Skeletal muscle tissue (tissue), 3 donors: ENCODE measurements at regions not wholly inside any gene's neighbourhood (a gene's known extent, or its start where the extent isn't known, plus 50 kb on each side); places are given as distances from the start of the nearest gene placed in this dataset.

ENCODE experiments used
- H3K27ac ChIP-seq: one replicate; pipeline ENCODE4 v1.7.0; 2013; ENCODE audit warnings: mild to moderate bottlenecking, low read depth, low read length, inconsistent platforms
- H3K27me3 ChIP-seq, 3 donors: one replicate each; pipeline ENCODE4 v1.7.0; 2013; ENCODE audit warnings: low read length in 3 of 3; ENCODE audit not compliant: control insufficient read depth in 3 of 3, insufficient read depth in 3 of 3
- H3K36me3 ChIP-seq, 3 donors: one replicate each; pipeline ENCODE4 v1.7.0; 2013; ENCODE audit warnings: low read length in 3 of 3; ENCODE audit not compliant: control insufficient read depth in 3 of 3, insufficient read depth in 3 of 3
- H3K4me1 ChIP-seq, 3 donors: one replicate each; pipeline ENCODE4 v1.7.0; 2013; ENCODE audit warnings: low read length in 3 of 3, mild to moderate bottlenecking in 3 of 3; ENCODE audit not compliant: control insufficient read depth in 3 of 3, insufficient read depth in 3 of 3
- H3K4me3 ChIP-seq, 3 donors: one replicate each; pipeline ENCODE4 v1.7.0; 2013; ENCODE audit warnings: low read length in 3 of 3
- H3K9ac ChIP-seq, 3 donors: one replicate each; pipeline ENCODE4 v1.7.0; 2013; ENCODE audit warnings: low read length in 3 of 3, mild to moderate bottlenecking in 3 of 3, moderate library complexity in 2 of 3, low read depth in 1 of 3
- H3K9me3 ChIP-seq, 3 donors: one replicate each; pipeline ENCODE4 v1.7.0; 2013; ENCODE audit warnings: low read length in 3 of 3; ENCODE audit not compliant: control insufficient read depth in 3 of 3
- donor health status: Osteomylitis.

DNA sequence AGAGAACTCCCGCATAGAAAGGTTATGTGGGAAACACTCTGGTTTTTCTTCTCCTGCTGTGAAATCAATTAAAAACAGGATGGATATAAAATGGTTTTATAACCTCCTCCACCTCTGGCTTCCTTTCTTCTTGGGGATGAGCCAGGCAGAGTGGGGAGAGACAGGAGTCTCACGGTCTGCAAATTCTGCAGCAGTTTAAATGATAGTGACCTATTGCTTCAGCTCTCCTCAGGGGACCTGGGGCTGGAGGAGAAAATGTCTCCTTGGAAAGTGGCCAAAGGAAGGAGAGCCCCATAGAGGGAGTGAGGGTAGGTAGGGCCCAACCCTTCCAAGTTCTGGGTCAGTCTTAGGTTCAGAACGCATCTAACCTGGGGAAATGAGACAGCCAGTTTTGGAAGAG lies 118.8 kb downstream of the MTX3 start:
- Histone ChIP-seq H3K9ac (no peak overlapping the region), H3K27me3 (no peaks in the 10 kb centered on the region), H3K9me3 (peaks cover 0 to 3% (median 0%) of the 10 kb centered on the region in 3 donors), H3K27ac (peak overlapping the region; percentile 69), H3K4me3 (no peak overlapping the region), H3K36me3 (no peaks in the 10 kb centered on the region), H3K4me1 (peaks cover 5 to 12% (median 12%) of the 10 kb centered on the region in 3 donors)

DNA sequence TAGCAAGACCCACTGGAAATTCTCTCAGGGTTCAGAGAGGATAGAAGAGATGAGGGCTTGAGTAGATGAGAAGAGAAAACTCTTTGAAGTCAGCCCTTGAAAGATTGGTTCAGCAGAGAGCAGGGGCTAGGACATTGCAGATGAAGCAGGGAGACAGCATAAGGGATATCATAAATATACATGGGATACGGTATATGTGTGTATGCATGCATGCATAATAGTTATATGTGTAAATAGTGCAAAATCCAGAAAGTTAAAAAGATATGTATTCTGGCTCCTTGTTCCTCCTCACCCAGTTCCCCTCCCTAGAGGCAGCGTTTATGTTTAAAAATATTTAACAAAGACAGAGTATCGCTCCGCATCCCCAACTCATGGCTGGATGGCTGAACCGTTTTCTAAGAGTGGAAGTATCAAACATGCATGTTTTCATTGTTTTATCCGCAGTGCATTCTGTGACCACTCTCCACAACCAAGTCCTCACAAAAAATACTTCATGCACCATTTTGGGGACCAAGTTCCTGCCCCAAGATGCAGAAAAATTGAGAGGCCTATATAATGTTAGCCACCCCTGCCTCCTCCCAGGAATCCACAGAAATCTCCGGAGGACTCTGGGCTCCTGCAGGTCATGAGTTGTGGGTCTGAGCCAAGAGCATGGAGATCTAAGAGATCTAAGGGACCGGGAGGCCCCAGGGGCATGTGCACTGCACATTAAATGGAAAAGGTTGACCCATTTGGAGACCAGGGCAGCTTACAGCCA lies 119.5 kb downstream of the MTX3 start:
- Histone ChIP-seq H3K27me3 (peaks cover 0 to 2% (median 0%) of the 10 kb centered on the region in 3 donors), H3K4me3 (no peak overlapping the region), H3K9me3 (peaks cover 0 to 3% (median 0%) of the 10 kb centered on the region in 3 donors), H3K4me1 (peaks cover 5 to 12% (median 12%) of the 10 kb centered on the region in 3 donors), H3K27ac (peak overlapping the region; percentile 60), H3K36me3 (no peaks in the 10 kb centered on the region), H3K9ac (no peak overlapping the region)

DNA sequence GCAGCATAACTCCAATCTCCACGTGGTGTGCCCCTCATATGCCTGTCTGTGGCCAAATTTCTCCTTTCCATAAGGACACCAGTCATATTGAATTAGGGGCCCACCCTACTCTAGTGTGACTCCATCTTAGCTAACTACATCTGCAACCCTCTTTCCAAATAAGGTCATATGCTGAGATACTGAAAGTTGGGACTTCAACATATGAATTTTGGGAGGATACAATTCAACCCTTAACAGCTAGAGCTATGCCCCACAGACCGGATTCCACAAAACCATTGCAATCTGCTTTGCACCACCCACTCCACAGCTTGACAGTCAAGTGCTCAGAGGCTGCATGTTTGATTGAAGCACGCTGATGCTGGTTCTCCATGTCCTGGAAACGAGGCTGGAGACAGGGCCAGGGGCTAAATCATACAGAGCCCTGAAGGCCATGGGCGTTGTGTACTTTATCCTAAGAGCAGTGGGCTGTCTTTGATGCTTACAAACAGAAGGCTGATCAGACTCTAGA lies 122.8 kb downstream of the MTX3 start:
- Histone ChIP-seq H3K9ac (no peak overlapping the region), H3K27me3 (peaks cover 0 to 2% (median 0%) of the 10 kb centered on the region in 3 donors), H3K9me3 (peaks cover 0 to 3% (median 0%) of the 10 kb centered on the region in 3 donors), H3K4me1 (peaks cover 0 to 6% (median 0%) of the 10 kb centered on the region in 3 donors), H3K27ac (no peak overlapping the region), H3K4me3 (no peak overlapping the region), H3K36me3 (no peaks in the 10 kb centered on the region)

DNA sequence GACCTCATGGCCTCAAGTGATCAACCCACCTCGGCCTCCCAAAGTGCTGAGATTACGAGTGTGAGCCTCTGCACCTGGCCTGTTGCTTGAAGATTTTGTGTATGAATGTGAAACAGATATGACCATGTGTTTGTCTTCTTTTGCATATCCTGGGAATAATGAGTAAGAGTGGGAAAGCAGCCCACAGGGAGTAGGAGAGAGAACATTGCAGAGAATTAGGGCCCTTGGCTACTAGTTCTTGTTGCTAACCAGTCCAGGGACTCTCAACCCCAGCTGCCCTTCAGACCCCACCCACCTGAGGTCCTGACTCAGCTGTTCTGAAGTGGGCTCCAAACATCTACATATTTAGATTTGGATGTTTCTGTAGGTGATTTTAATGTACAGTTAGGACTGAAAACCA lies 125.5 kb downstream of the MTX3 start:
- Histone ChIP-seq H3K4me1 (no peaks in the 10 kb centered on the region), H3K9me3 (peaks cover 0 to 3% (median 0%) of the 10 kb centered on the region in 3 donors), H3K36me3 (no peaks in the 10 kb centered on the region), H3K4me3 (no peak overlapping the region), H3K27me3 (peaks cover 0 to 2% (median 0%) of the 10 kb centered on the region in 3 donors), H3K27ac (no peak overlapping the region), H3K9ac (no peak overlapping the region)

DNA sequence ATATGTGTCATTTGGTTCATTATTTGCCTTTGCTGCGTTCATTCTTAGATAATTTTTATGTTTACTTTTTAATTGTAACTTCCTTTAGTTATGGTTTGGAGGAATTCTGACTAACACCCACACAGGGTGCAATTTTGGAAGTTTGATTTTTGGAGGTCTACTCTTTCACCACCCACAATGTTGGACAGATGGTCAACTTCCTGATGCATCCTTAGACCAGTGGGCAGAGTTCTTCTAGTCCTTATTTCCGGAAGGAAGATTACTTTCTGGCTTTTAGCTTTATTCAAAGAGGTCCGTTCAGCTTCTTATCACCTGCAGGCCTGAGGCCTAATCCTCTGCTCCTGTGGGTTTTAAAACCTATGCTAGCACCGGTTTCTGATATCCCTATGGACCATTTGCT lies 126.7 kb downstream of the MTX3 start:
- Histone ChIP-seq H3K36me3 (no peaks in the 10 kb centered on the region), H3K27me3 (peaks cover 0 to 2% (median 0%) of the 10 kb centered on the region in 3 donors), H3K4me3 (no peak overlapping the region), H3K9me3 (peaks cover 0 to 3% (median 0%) of the 10 kb centered on the region in 3 donors), H3K9ac (no peak overlapping the region), H3K4me1 (peaks cover 5 to 6% (median 6%) of the 10 kb centered on the region in 3 donors), H3K27ac (no peak overlapping the region)

DNA sequence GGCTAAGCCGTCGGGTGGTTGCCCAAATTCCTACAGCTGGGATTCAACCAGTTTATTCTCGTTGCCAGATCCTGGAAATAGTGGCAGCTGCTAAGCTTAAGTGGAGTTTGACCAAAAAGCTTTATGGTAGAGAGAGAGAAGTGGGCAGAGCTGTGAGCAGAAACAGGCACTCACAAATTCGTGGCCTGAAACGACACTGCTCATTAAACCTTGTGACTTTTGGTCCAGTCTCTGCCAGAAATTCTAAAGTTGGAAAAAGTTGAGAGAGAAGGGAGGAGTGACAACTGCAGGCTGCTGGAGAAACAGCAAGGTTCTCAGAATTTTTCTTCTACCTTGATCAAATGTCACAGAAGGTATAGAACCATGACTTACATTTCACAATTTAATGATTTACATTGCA lies 131.5 kb downstream of the MTX3 start:
- Histone ChIP-seq H3K36me3 (no peaks in the 10 kb centered on the region), H3K27ac (peak overlapping the region; percentile 15), H3K4me3 (no peak overlapping the region), H3K9ac (peak overlapping the region in 2 of 3 donors; percentile 17 to 51), H3K4me1 (peaks cover 13 to 15% (median 14%) of the 10 kb centered on the region in 3 donors), H3K27me3 (no peaks in the 10 kb centered on the region), H3K9me3 (no peaks in the 10 kb centered on the region)

DNA sequence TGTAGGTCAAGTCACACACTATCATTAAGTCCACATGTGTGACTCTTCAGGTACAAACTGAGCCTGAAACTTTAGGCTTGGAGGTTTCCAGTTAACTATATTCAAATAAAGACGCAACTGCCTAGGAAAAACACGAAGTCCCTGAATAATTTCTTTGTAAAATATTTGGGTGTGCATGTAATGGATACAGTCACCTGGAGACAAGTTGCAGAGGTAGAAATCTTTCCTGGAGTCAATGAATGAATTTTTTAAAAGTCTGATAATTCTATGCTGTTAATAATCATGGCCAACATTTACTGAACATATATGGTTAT lies 132.7 kb downstream of the MTX3 start:
- no peaks in the 10 kb centered on the region for H3K27me3 ChIP-seq
- no peak overlapping the region for H3K4me3 ChIP-seq
- H3K9me3 ChIP-seq, result no peaks in the 10 kb centered on the region
- H3K36me3 ChIP-seq, result no peaks in the 10 kb centered on the region
- no peak overlapping the region for H3K9ac ChIP-seq
- H3K27ac ChIP-seq, result no peak overlapping the region
- peaks cover 13 to 15% (median 14%) of the 10 kb centered on the region in 3 donors for H3K4me1 ChIP-seq

DNA sequence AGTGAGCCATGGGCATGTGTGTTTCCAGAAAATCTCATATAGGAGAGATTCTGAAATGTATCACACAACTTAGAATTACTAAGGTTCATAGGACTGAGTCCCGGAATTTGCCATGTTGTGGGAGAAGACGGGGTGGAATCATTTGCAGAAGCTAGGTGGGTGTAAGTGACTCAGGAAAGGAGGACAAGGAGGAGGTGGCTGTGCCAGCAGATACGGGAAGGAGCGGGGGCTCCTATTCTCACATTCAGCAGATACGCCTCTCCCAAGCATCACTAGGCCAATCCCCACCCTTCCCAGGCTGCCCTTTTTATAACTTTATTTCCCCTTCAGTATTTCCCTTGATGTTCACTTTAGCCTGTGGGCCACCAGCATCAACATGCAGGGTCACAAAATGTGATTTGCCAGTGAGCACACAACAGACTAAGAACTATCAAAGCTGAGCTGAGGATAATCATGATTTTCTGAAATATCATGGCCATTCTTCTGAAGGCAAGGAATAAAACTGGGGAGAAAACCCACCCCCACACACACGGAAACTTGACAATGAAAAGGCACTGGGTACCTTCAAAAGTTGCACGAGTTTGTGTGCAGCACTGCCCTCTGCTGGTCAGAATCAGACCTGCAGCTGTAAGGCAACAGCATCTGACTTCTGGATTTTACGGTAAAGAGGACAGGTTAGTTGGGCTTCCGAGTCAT lies 133.2 kb downstream of the MTX3 start:
- H3K9me3 ChIP-seq, result no peaks in the 10 kb centered on the region
- H3K27me3 ChIP-seq, result no peaks in the 10 kb centered on the region
- no peaks in the 10 kb centered on the region for H3K36me3 ChIP-seq
- no peak overlapping the region for H3K27ac ChIP-seq
- no peak overlapping the region for H3K4me3 ChIP-seq
- no peak overlapping the region for H3K9ac ChIP-seq
- peaks cover 13 to 15% (median 14%) of the 10 kb centered on the region in 3 donors for H3K4me1 ChIP-seq

GRCh38 chr5:79856456-79857055 lies 134.5 kb downstream of the MTX3 start:
- Histone ChIP-seq H3K4me3 (no peak overlapping the region), H3K9ac (no peak overlapping the region), H3K4me1 (peaks cover 13 to 15% (median 14%) of the 10 kb centered on the region in 3 donors), H3K36me3 (no peaks in the 10 kb centered on the region), H3K9me3 (no peaks in the 10 kb centered on the region), H3K27ac (no peak overlapping the region), H3K27me3 (no peaks in the 10 kb centered on the region)
